Endodermal cell (in vitro differentiated cells): ENCODE measurements at regions not wholly inside any gene's neighbourhood (a gene's known extent, or its start where the extent isn't known, plus 50 kb on each side); places are given as distances from the start of the nearest gene placed in this dataset.

Experiments used
- DNase-seq: peaks from one replicate; pipeline ENCODE4 v3.0.0-alpha.2; 2017
- H3K27ac ChIP-seq: 2 replicates; pipeline ENCODE4 v1.5.1; 2013; ENCODE audit warnings: mild to moderate bottlenecking, low read depth, low read length, moderate library complexity
- H3K27me3 ChIP-seq: 2 replicates; pipeline ENCODE4 v1.6.1; 2013; ENCODE audit warnings: mild to moderate bottlenecking, low read length, moderate library complexity; ENCODE audit not compliant: insufficient read depth, control insufficient read depth, poor library complexity, severe bottlenecking
- H3K36me3 ChIP-seq: 2 replicates; pipeline ENCODE4 v1.7.0; 2013; ENCODE audit warnings: mild to moderate bottlenecking, low read length, moderate library complexity; ENCODE audit not compliant: control insufficient read depth, insufficient read depth
- H3K4me1 ChIP-seq: one replicate; pipeline ENCODE4 v1.7.0; 2013; ENCODE audit warnings: low read length; ENCODE audit not compliant: control insufficient read depth, insufficient read depth
- H3K4me3 ChIP-seq: 2 replicates; pipeline ENCODE4 v1.5.1; 2013; ENCODE audit warnings: mild to moderate bottlenecking, low read length, moderate library complexity
- H3K9ac ChIP-seq: 2 replicates; pipeline ENCODE4 v1.6.1; 2013; ENCODE audit warnings: mild to moderate bottlenecking, low read length, moderate library complexity; ENCODE audit not compliant: poor library complexity, severe bottlenecking; ENCODE audit errors: extremely low read depth
- H3K9me3 ChIP-seq: 2 replicates; pipeline ENCODE4 v1.6.1; 2013; ENCODE audit warnings: mild to moderate bottlenecking, low read length, moderate library complexity; ENCODE audit not compliant: control insufficient read depth
- H3K27ac Mint-ChIP-seq: 2 replicates; pipeline ENCODE4 v1.8.0; 2020; ENCODE audit warnings: mixed read lengths
- H3K27me3 Mint-ChIP-seq: 2 replicates; pipeline ENCODE4 v1.8.0; 2021; ENCODE audit warnings: mild to moderate bottlenecking, mixed read lengths; ENCODE audit not compliant: insufficient read depth
- H3K36me3 Mint-ChIP-seq: 2 replicates; pipeline ENCODE4 v1.8.0; 2020; ENCODE audit warnings: low read depth, mixed read lengths
- H3K4me1 Mint-ChIP-seq: 2 replicates; pipeline ENCODE4 v1.8.0; 2020; ENCODE audit warnings: mixed read lengths
- H3K4me3 Mint-ChIP-seq: 2 replicates; pipeline ENCODE4 v1.8.0; 2020; ENCODE audit warnings: mild to moderate bottlenecking, moderate library complexity, mixed read lengths
- H3K9me3 Mint-ChIP-seq: 2 replicates; pipeline ENCODE4 v1.8.0; 2020; ENCODE audit warnings: mild to moderate bottlenecking, mixed read lengths
- CTCF ChIP-seq: fragments of 200-600 bp; sonication (generic); conservative IDR thresholded peaks from 2 replicates; pipeline ENCODE4 v1.5.0; 2021; ENCODE audit warnings: antibody characterized with exemption, mild to moderate bottlenecking
- WGBS, 2 experiments: methylation state at CpG; one replicate each; pipeline versions ENCODE4 v1.1.5 to v1.1.7; 2013; ENCODE audit warnings: missing lambda C conversion rate in 2 of 2, mixed read lengths in 1 of 2; ENCODE audit not compliant: insufficient coverage in 1 of 2, insufficient read length in 1 of 2; 5-methylcytosine and 5-hydroxymethylcytosine counted together

- Histone ChIP-seq H3K27me3 (no peaks in the 10 kb centered on the region), H3K4me1 (no peaks in the 10 kb centered on the region), H3K4me3 (no peak overlapping the region), H3K36me3 (no peaks in the 10 kb centered on the region), H3K27ac (no peak overlapping the region), H3K9ac (no peak overlapping the region), H3K9me3 (peaks cover 9% of the 10 kb centered on the region)
- Mint-ChIP-seq H3K36me3 (no peaks in the 10 kb centered on the region), H3K4me3 (no peak overlapping the region), H3K27me3 (no peaks in the 10 kb centered on the region), H3K4me1 (no peaks in the 10 kb centered on the region), H3K27ac (no peak overlapping the region), H3K9me3 (peaks cover 14% of the 10 kb centered on the region)
- whole genome bisulfite sequencing, 2 experiments = 83% methylated on average over 2 of the region's 2 CpGs
- DNase-seq = no peak
- no peak for TF ChIP-seq CTCF
Observed at GRCh38 chr7:144991041-144991440, 155.2 kb upstream of the TPK1 start.

GRCh38 chr7:144987686-144988085 is 151.8 kb upstream of the TPK1 start:
- no CpG with 5 or more reads among the region's 1 CpG for WGBS, 2 experiments
- Mint-ChIP-seq H3K4me3 (no peak overlapping the region), H3K4me1 (no peaks in the 10 kb centered on the region), H3K36me3 (no peaks in the 10 kb centered on the region), H3K27ac (no peak overlapping the region), H3K9me3 (no peaks in the 10 kb centered on the region), H3K27me3 (no peaks in the 10 kb centered on the region)
- Histone ChIP-seq H3K27me3 (no peaks in the 10 kb centered on the region), H3K4me3 (no peak overlapping the region), H3K9ac (no peak overlapping the region), H3K27ac (no peak overlapping the region), H3K36me3 (no peaks in the 10 kb centered on the region), H3K9me3 (no peaks in the 10 kb centered on the region), H3K4me1 (no peaks in the 10 kb centered on the region)
- no peak for TF ChIP-seq CTCF
- no peak for DNase-seq

- Histone ChIP-seq H3K9me3 (no peaks in the 10 kb centered on the region), H3K4me1 (no peaks in the 10 kb centered on the region), H3K27me3 (no peaks in the 10 kb centered on the region), H3K36me3 (no peaks in the 10 kb centered on the region), H3K9ac (no peak overlapping the region), H3K27ac (no peak overlapping the region), H3K4me3 (no peak overlapping the region)
- Mint-ChIP-seq H3K27me3 (no peaks in the 10 kb centered on the region), H3K4me1 (no peaks in the 10 kb centered on the region), H3K4me3 (no peak overlapping the region), H3K27ac (no peak overlapping the region), H3K9me3 (peaks cover 5% of the 10 kb centered on the region), H3K36me3 (no peaks in the 10 kb centered on the region)
- DNase-seq = no peak
- no peak for TF ChIP-seq CTCF
- WGBS, 2 experiments = 67% methylated on average over 1 of the region's 1 CpG; no CpG with 5 or more reads in 1 of the 2 experiments
Observed at GRCh38 chr7:144982133-144982532, 146.3 kb upstream of the TPK1 start.
